Neuronal stem cell (in vitro differentiated cells): ENCODE measurements at regions not wholly inside any gene's neighbourhood (a gene's known extent, or its start where the extent isn't known, plus 50 kb on each side); places are given as distances from the start of the nearest gene placed in this dataset.

Experiments
- DNase-seq: peaks from one replicate; pipeline ENCODE4 v3.0.0-alpha.2; 2013; ENCODE audit warnings: low spot score
- H2AFZ ChIP-seq: one replicate; pipeline ENCODE4 v1.6.1; 2013; ENCODE audit warnings: mild to moderate bottlenecking, low read length, inconsistent platforms
- H2AK5ac ChIP-seq: 2 replicates; pipeline ENCODE4 v1.6.1; 2013; ENCODE audit warnings: low read depth, mild to moderate bottlenecking, inconsistent platforms, low read length, moderate library complexity, mixed read lengths
- H2BK120ac ChIP-seq: 2 replicates; pipeline ENCODE4 v1.6.1; 2013; ENCODE audit warnings: low read depth, mild to moderate bottlenecking, inconsistent platforms, low read length, moderate library complexity, mixed read lengths
- H2BK12ac ChIP-seq: one replicate; pipeline ENCODE4 v1.6.1; 2013; ENCODE audit warnings: low read length, inconsistent platforms
- H2BK15ac ChIP-seq: 2 replicates; pipeline ENCODE4 v1.6.1; 2013; ENCODE audit warnings: mild to moderate bottlenecking, low read length, inconsistent platforms, mixed read lengths
- H2BK5ac ChIP-seq: one replicate; pipeline ENCODE4 v1.6.1; 2013; ENCODE audit warnings: inconsistent platforms, mild to moderate bottlenecking, low read length, moderate library complexity
- H3K14ac ChIP-seq: one replicate; pipeline ENCODE4 v1.6.1; 2013; ENCODE audit warnings: low read length, inconsistent platforms
- H3K18ac ChIP-seq: 2 replicates; pipeline ENCODE4 v1.6.1; 2013; ENCODE audit warnings: low read length, inconsistent platforms
- H3K23ac ChIP-seq: 2 replicates; pipeline ENCODE4 v1.6.1; 2013; ENCODE audit warnings: low read depth, mild to moderate bottlenecking, mixed read lengths, low read length, inconsistent platforms; ENCODE audit not compliant: poor library complexity
- H3K27ac ChIP-seq: replicated peaks from 3 replicates; pipeline ENCODE4 v1.5.1; 2013; ENCODE audit warnings: low read length, inconsistent platforms
- H3K27me3 ChIP-seq, 3 experiments: 2 replicates each; pipeline ENCODE4 v1.6.1; 2013; ENCODE audit warnings: low read length in 3 of 3, mild to moderate bottlenecking in 2 of 3, inconsistent platforms in 1 of 3, low read depth in 1 of 3, mixed read lengths in 1 of 3, moderate library complexity in 1 of 3; ENCODE audit not compliant: control insufficient read depth in 3 of 3, insufficient read depth in 3 of 3
- H3K36me3 ChIP-seq, 2 donors: replicated peaks in 1 of 2; 2 replicates each; pipeline ENCODE4 v1.6.1; 2013; ENCODE audit warnings: low read length in 2 of 2; ENCODE audit not compliant: control insufficient read depth in 2 of 2, insufficient read depth in 2 of 2
- H3K4ac ChIP-seq: 2 replicates; pipeline ENCODE4 v1.6.1; 2013; ENCODE audit warnings: inconsistent platforms, mild to moderate bottlenecking, low read length, moderate library complexity
- H3K4me1 ChIP-seq, 2 donors: 1 replicate in 1 of 2; 2 replicates in 1 of 2; pipeline ENCODE4 v1.6.1; 2013; ENCODE audit warnings: low read length in 2 of 2, low read depth in 1 of 2; ENCODE audit not compliant: control insufficient read depth in 2 of 2, insufficient read depth in 1 of 2
- H3K4me2 ChIP-seq: one replicate; pipeline ENCODE4 v1.6.1; 2013; ENCODE audit warnings: mild to moderate bottlenecking, low read length, inconsistent platforms; ENCODE audit not compliant: insufficient read depth, poor library complexity, severe bottlenecking
- H3K4me3 ChIP-seq, 2 donors: 2 replicates each; pipeline ENCODE4 v1.5.1; 2013; ENCODE audit warnings: low read length in 2 of 2, mild to moderate bottlenecking in 2 of 2, inconsistent platforms in 1 of 2, moderate library complexity in 1 of 2
- H3K79me1 ChIP-seq: one replicate; pipeline ENCODE4 v1.6.1; 2013; ENCODE audit warnings: low read depth, mild to moderate bottlenecking, inconsistent platforms, low read length, moderate library complexity
- H3K9ac ChIP-seq: one replicate; pipeline ENCODE4 v1.6.1; 2013; ENCODE audit warnings: mild to moderate bottlenecking, low read depth, low read length, inconsistent platforms; ENCODE audit not compliant: poor library complexity
- H3K9me3 ChIP-seq, 2 donors: replicated peaks in 1 of 2; 2 replicates each; pipeline versions ENCODE3 to v1.6.1; 2013; ENCODE audit warnings: low read length in 2 of 2, mild to moderate bottlenecking in 2 of 2, inconsistent platforms in 1 of 2, low read depth in 1 of 2, mixed read lengths in 1 of 2, moderate library complexity in 1 of 2; ENCODE audit not compliant: control insufficient read depth in 2 of 2, insufficient read depth in 1 of 2
- H4K8ac ChIP-seq: one replicate; pipeline ENCODE4 v1.6.1; 2013; ENCODE audit warnings: low read depth, mild to moderate bottlenecking, inconsistent platforms, low read length, moderate library complexity
- H4K91ac ChIP-seq: one replicate; pipeline ENCODE4 v1.6.1; 2013; ENCODE audit warnings: low read length, low read depth, mild to moderate bottlenecking, inconsistent platforms; ENCODE audit not compliant: poor library complexity
- WGBS, 2 donors: extraction: QIAGEN DNeasy Blood & Tissue Kit; methylation state at CpG; one replicate each; pipeline ENCODE4 v1.1.7; 2013; ENCODE audit warnings: missing lambda C conversion rate in 2 of 2, mixed read lengths in 1 of 2; ENCODE audit not compliant: insufficient read length in 2 of 2, insufficient replicate concordance in 1 of 2; ENCODE audit errors: extremely low coverage in 2 of 2; 5-methylcytosine and 5-hydroxymethylcytosine counted together

DNA sequence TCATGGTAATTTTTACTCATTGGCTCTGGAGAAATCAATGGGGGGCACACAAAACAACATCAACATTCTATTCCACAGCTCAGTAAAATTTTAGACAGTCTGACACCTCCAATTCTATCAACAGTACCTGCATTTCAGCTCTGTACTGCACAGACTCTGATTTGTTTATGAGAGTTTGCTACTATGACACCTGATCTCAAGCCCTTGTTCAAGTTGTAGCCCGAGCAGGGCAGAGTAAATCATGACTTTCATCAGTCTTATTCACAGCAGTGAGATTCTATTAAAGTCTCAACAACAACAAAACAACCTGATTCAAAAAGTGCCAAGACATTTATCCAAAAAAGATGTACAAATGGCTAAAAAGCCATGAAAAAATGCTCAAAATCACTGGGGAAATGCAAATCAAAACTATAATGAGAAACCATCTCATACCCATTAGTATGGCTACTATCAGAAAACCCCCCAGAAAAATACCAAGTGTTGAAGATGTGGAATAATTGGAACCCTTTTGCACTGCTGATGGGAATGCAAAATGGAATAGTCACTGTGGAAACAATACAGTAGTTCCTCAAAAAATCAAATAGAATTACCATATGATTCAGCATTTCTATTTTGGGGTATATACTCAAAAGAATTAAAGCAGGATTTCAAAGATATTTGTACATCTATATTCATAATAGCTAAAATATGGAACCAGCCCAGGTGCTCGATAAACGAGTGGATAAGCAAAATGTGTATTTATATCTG, 71.7 kb upstream of the RBMS1 start:
- WGBS, 2 donors = no CpG with 5 or more reads among the region's 3 CpGs
- H3K9me3 ChIP-seq = no peaks in the 10 kb centered on the region
- no peaks in the 10 kb centered on the region for H3K27me3 ChIP-seq
- H3K36me3 ChIP-seq = no peaks in the 10 kb centered on the region
- H3K9ac ChIP-seq = no peak overlapping the region
- H4K8ac ChIP-seq = no peak overlapping the region
- H2BK120ac ChIP-seq = no peak overlapping the region
- no peak overlapping the region for H2BK12ac ChIP-seq
- no peak overlapping the region for H2AFZ ChIP-seq
- DNase-seq = no peak
- H3K18ac ChIP-seq = no peak overlapping the region
- H2BK5ac ChIP-seq = no peak overlapping the region
- no peak overlapping the region for H3K4me3 ChIP-seq
- H3K4me1 ChIP-seq = peaks cover 0 to 2% of the 10 kb centered on the region in 2 donors
- no peak overlapping the region for H3K14ac ChIP-seq
- H2AK5ac ChIP-seq = no peak overlapping the region
- no peak overlapping the region for H3K23ac ChIP-seq
- no peaks in the 10 kb centered on the region for H3K79me1 ChIP-seq
- no peak overlapping the region for H3K4me2 ChIP-seq
- H2BK15ac ChIP-seq = no peak overlapping the region
- no peak overlapping the region for H3K27ac ChIP-seq
- no peak overlapping the region for H4K91ac ChIP-seq
- no peak overlapping the region for H3K4ac ChIP-seq

- H3K23ac ChIP-seq = no peak overlapping the region
- H2BK120ac ChIP-seq = no peak overlapping the region
- no peak overlapping the region for H4K91ac ChIP-seq
- H3K36me3 ChIP-seq = no peaks in the 10 kb centered on the region
- H3K4me1 ChIP-seq = peaks cover 0 to 2% of the 10 kb centered on the region in 2 donors
- no peaks in the 10 kb centered on the region for H3K9me3 ChIP-seq
- no peak overlapping the region for H2AK5ac ChIP-seq
- no peak overlapping the region for H2BK12ac ChIP-seq
- H2AFZ ChIP-seq = no peak overlapping the region
- H3K9ac ChIP-seq = no peak overlapping the region
- H2BK5ac ChIP-seq = no peak overlapping the region
- no peak overlapping the region for H3K4ac ChIP-seq
- no peaks in the 10 kb centered on the region for H3K27me3 ChIP-seq
- H3K4me2 ChIP-seq = no peak overlapping the region
- H3K79me1 ChIP-seq = no peaks in the 10 kb centered on the region
- H3K18ac ChIP-seq = no peak overlapping the region
- no peak overlapping the region for H4K8ac ChIP-seq
- H3K27ac ChIP-seq = no peak overlapping the region
- H3K4me3 ChIP-seq = no peak overlapping the region
- no peak overlapping the region for H2BK15ac ChIP-seq
- H3K14ac ChIP-seq = no peak overlapping the region
- no peak for DNase-seq
Observed at GRCh38 chr2:160566717-160567116, 73.1 kb upstream of the RBMS1 start.

DNA sequence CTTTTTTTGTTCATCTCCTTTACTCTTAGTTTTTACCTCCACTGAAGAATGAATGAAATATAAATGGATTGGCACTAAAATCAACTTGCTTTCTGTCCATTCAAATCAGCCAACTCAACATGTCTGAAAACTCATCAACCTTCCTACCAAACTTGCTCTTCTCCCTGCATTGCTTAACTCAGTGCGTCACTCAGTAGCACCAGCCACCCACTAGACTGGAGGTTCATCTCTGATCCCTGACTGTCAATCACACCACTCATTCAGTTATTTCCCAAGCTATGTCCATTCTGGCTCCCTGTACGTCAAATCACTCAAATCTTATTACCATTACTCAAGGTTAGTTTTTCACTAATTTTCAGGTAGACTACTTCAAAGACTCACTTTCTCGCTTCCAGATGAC, 75.2 kb upstream of the RBMS1 start:
- no peak for DNase-seq
- H3K27me3 ChIP-seq = no peaks in the 10 kb centered on the region
- H2BK15ac ChIP-seq = no peak overlapping the region
- H3K23ac ChIP-seq = no peak overlapping the region
- no peaks in the 10 kb centered on the region for H3K36me3 ChIP-seq
- no peak overlapping the region for H3K4me2 ChIP-seq
- H4K91ac ChIP-seq = no peak overlapping the region
- no peak overlapping the region for H3K4me3 ChIP-seq
- no peaks in the 10 kb centered on the region for H3K79me1 ChIP-seq
- WGBS, 2 donors = no CpG with 5 or more reads among the region's 3 CpGs
- H3K18ac ChIP-seq = no peak overlapping the region
- H3K27ac ChIP-seq = no peak overlapping the region
- no peak overlapping the region for H4K8ac ChIP-seq
- H3K9me3 ChIP-seq = peaks cover 2 to 8% of the 10 kb centered on the region in 2 donors
- H2BK12ac ChIP-seq = no peak overlapping the region
- H3K14ac ChIP-seq = no peak overlapping the region
- H3K4ac ChIP-seq = no peak overlapping the region
- H2BK5ac ChIP-seq = no peak overlapping the region
- H2BK120ac ChIP-seq = no peak overlapping the region
- no peak overlapping the region for H2AFZ ChIP-seq
- H2AK5ac ChIP-seq = no peak overlapping the region
- no peak overlapping the region for H3K9ac ChIP-seq
- H3K4me1 ChIP-seq = peaks cover 0 to 1% of the 10 kb centered on the region in 2 donors

- Histone ChIP-seq H3K4me2 (no peak overlapping the region), H3K4me3 (no peak overlapping the region), H3K79me1 (no peaks in the 10 kb centered on the region), H4K91ac (no peak overlapping the region), H3K4me1 (no peaks in the 10 kb centered on the region), H3K27ac (no peak overlapping the region), H3K14ac (no peak overlapping the region), H2BK120ac (no peak overlapping the region), H3K9me3 (peaks cover 2 to 8% of the 10 kb centered on the region in 2 donors), H3K27me3 (no peaks in the 10 kb centered on the region), H2BK15ac (no peak overlapping the region), H3K36me3 (no peaks in the 10 kb centered on the region), H4K8ac (no peak overlapping the region), H3K9ac (no peak overlapping the region), H3K23ac (no peak overlapping the region), H2AFZ (no peak overlapping the region), H3K18ac (no peak overlapping the region), H2BK12ac (no peak overlapping the region), H2AK5ac (no peak overlapping the region), H2BK5ac (no peak overlapping the region), H3K4ac (no peak overlapping the region)
- WGBS, 2 donors = no CpG with 5 or more reads among the region's 2 CpGs
- DNase-seq = no peak
Observed at GRCh38 chr2:160570376-160570775, 76.8 kb upstream of the RBMS1 start.
